HepG2 (cell line): ENCODE measurements at regions not wholly inside any gene's neighbourhood (a gene's known extent, or its start where the extent isn't known, plus 50 kb on each side); places are given as distances from the start of the nearest gene placed in this dataset.

Experiments
- ARHGAP35 ChIP-seq: sonication (generic); formaldehyde crosslinking; IDR thresholded peaks from 2 replicates; pipeline ENCODE4 v1.9.0; 2022; ENCODE audit warnings: mild to moderate bottlenecking, inconsistent platforms, moderate library complexity, missing genetic modification reagents, borderline replicate concordance
- CEBPZ ChIP-seq: IDR thresholded peaks from 2 replicates; pipeline ENCODE4 v1.6.1; 2012; ENCODE audit warnings: low read length, improper control_type of control experiment
- CHD4 ChIP-seq: fragments of 200-600 bp; sonication (generic); IDR thresholded peaks from 2 replicates; pipeline ENCODE4 v1.7.0; 2017; ENCODE audit warnings: mild to moderate bottlenecking, low read length, borderline replicate concordance
- CREB1 ChIP-seq, 2 experiments: fragments of 450-650 bp in 1 of 2; IDR thresholded peaks; 2 replicates each; pipeline ENCODE4 v1.6.1; 2016 to 2017; ENCODE audit warnings: control low read depth in 1 of 2, mild to moderate bottlenecking in 1 of 2, missing compliant biosample characterization in 1 of 2, missing genetic modification characterization in 1 of 2
- HNF4G ChIP-seq, 2 experiments: sonication (generic) in 1 of 2; formaldehyde crosslinking in 1 of 2; IDR thresholded peaks; 2 replicates each; pipeline versions ENCODE4 v1.4.0 to v1.6.1; 2011 to 2020; ENCODE audit warnings: borderline replicate concordance in 2 of 2, low read depth in 2 of 2, mild to moderate bottlenecking in 2 of 2, low read length in 1 of 2, missing genetic modification reagents in 1 of 2, moderate library complexity in 1 of 2
- IKZF5 ChIP-seq: IDR thresholded peaks from 2 replicates; pipeline ENCODE4 v1.6.1; 2018; ENCODE audit warnings: missing genetic modification reagents, mild to moderate bottlenecking, missing compliant biosample characterization
- NCOA2 ChIP-seq: sonication (generic); formaldehyde crosslinking; IDR thresholded peaks from 2 replicates; pipeline ENCODE4 v1.8.0; 2022; ENCODE audit warnings: inconsistent platforms
- NR2F2 ChIP-seq: IDR thresholded peaks from 2 replicates; pipeline ENCODE4 v1.6.1; 2012; ENCODE audit warnings: low read depth, inconsistent platforms, borderline replicate concordance
- PRDM4 ChIP-seq: sonication (generic); formaldehyde crosslinking; IDR thresholded peaks from 2 replicates; pipeline ENCODE4 v1.9.0; 2021; ENCODE audit warnings: missing genetic modification reagents, borderline replicate concordance
- RARA ChIP-seq: IDR thresholded peaks from 2 replicates; pipeline ENCODE4 v1.6.1; 2016; ENCODE audit warnings: missing genetic modification reagents, missing compliant biosample characterization
- RFX1 ChIP-seq: fragments of 450-650 bp; IDR thresholded peaks from 2 replicates; pipeline ENCODE4 v1.6.1; 2017
- SAP130 ChIP-seq: IDR thresholded peaks from 2 replicates; pipeline ENCODE4 v1.6.1; 2016; ENCODE audit warnings: low read depth
- SCMH1 ChIP-seq: sonication (generic); formaldehyde crosslinking; IDR thresholded peaks from 2 replicates; pipeline ENCODE4 v1.9.0; 2021; ENCODE audit warnings: missing genetic modification reagents, mild to moderate bottlenecking, borderline replicate concordance
- SNRNP70 ChIP-seq: fragments of 200-400 bp; formaldehyde crosslinking; IDR thresholded peaks from 2 replicates; pipeline ENCODE4 v1.6.1; 2017; ENCODE audit warnings: mild to moderate bottlenecking, low read depth, low read length, moderate library complexity
- STAG1 ChIP-seq: sonication (generic); formaldehyde crosslinking; IDR thresholded peaks from 2 replicates; pipeline ENCODE4 v1.4.0; 2020; ENCODE audit warnings: missing genetic modification reagents
- TCF7 ChIP-seq: sonication (generic); IDR thresholded peaks from 2 replicates; pipeline ENCODE4 v1.6.1; 2016; ENCODE audit warnings: antibody characterized with exemption, low read depth
- ZNF512 ChIP-seq: sonication (generic); formaldehyde crosslinking; IDR thresholded peaks from 2 replicates; pipeline ENCODE4 v1.4.0; 2020; ENCODE audit warnings: mild to moderate bottlenecking, missing genetic modification reagents
- ZNF513 ChIP-seq: sonication (generic); formaldehyde crosslinking; conservative IDR thresholded peaks from 2 replicates; pipeline ENCODE4 v1.5.0; 2020; ENCODE audit warnings: missing genetic modification reagents
- ZNF543 ChIP-seq: sonication (generic); formaldehyde crosslinking; IDR thresholded peaks from 2 replicates; pipeline ENCODE4 v1.4.0; 2020; ENCODE audit warnings: mild to moderate bottlenecking, missing genetic modification reagents
- ZNF589 ChIP-seq: sonication (generic); formaldehyde crosslinking; conservative IDR thresholded peaks from 2 replicates; pipeline ENCODE4 v1.8.0; 2022; ENCODE audit warnings: mild to moderate bottlenecking, moderate library complexity, missing genetic modification reagents

- TF ChIP-seq HNF4G (IDR thresholded peaks at IDR 0.05; ENCODE audit: borderline replicate concordance, low read depth, low read length), result no peak
- no peak for TF ChIP-seq HNF4G (CRISPR knock-in tag; IDR thresholded peaks at IDR 0.05; ENCODE audit: borderline replicate concordance, low read depth)
- no peak for TF ChIP-seq CREB1 (IDR thresholded peaks at IDR 0.05)
- TF ChIP-seq CREB1 (CRISPR knock-in tag; IDR thresholded peaks at IDR 0.05), result 0 out of 2 replicates have a peak, but pooled peaks have one; percentile 30
- TF ChIP-seq IKZF5, result no peak
- no peak for TF ChIP-seq ZNF513
- TF ChIP-seq NR2F2, result no peak
- TF ChIP-seq TCF7, result peak; percentile 38; the same call in 1 of the 2 replicates
- peak; percentile 30; the same call in 1 of the 2 replicates for TF ChIP-seq SAP130
- no peak for TF ChIP-seq PRDM4 (CRISPR knock-in tag)
- TF ChIP-seq STAG1 (CRISPR knock-in tag), result no peak
- TF ChIP-seq CEBPZ, result no peak
- TF ChIP-seq SNRNP70, result no peak
- no peak for TF ChIP-seq ZNF543 (CRISPR knock-in tag)
- TF ChIP-seq NCOA2, result peak; percentile 60; the same call in 1 of the 2 replicates
- TF ChIP-seq RFX1, result no peak
- TF ChIP-seq CHD4, result no peak
- TF ChIP-seq SCMH1 (CRISPR knock-in tag), result no peak
- TF ChIP-seq ARHGAP35 (CRISPR knock-in tag), result no peak
- TF ChIP-seq ZNF512 (CRISPR knock-in tag), result no peak
- peak; percentile 76 for TF ChIP-seq RARA
- no peak for TF ChIP-seq ZNF589 (CRISPR knock-in tag)
Measured at GRCh38 chr6:151682922-151683321, 124.6 kb upstream of the ESR1 start (continued).
